ENCODE measurements at regions not wholly inside any gene's neighbourhood (a gene's known extent, or its start where the extent isn't known, plus 50 kb on each side); places are given as distances from the start of the nearest gene placed in this dataset.

- H3K27me3 Mint-ChIP-seq (ENCODE audit: insufficient read depth, low read depth, poor library complexity) = no peaks in the 10 kb centered on the region
These were observed 70.9 kb downstream of the SPRY4 start for GRCh38 chr5:142253938-142254337.

More at GRCh38 chr5:142253938-142254337, 70.9 kb downstream of the SPRY4 start:
- Histone ChIP-seq H2AFZ (peak overlapping the region; percentile 83), H3K36me3 (ENCODE audit: insufficient read depth) (no peaks in the 10 kb centered on the region), H3K79me2 (replicated peaks; ENCODE audit: insufficient read depth) (no peaks in the 10 kb centered on the region), H3K27me3 (ENCODE audit: insufficient read depth) (no peaks in the 10 kb centered on the region), H3F3A (replicated peaks; ENCODE audit: low read depth) (no peaks in the 10 kb centered on the region), H3K4me3 (no peak overlapping the region), H3K4me2 (no peak overlapping the region), H3K9me2 (ENCODE audit: insufficient read depth) (no peaks in the 10 kb centered on the region), H4K20me1 (replicated peaks; ENCODE audit: insufficient read depth) (no peaks in the 10 kb centered on the region), H3K27ac (ENCODE audit: low read depth) (no peak overlapping the region), H3K4me1 (ENCODE audit: insufficient read depth) (0 out of 2 replicates have a peak, but pooled peaks cover 4% of the 10 kb centered on the region)
- H3K4me3 Mint-ChIP-seq = no peak overlapping the region
- TF ChIP-seq CTCF (conservative IDR thresholded peaks at IDR 0.05; ENCODE audit: low read depth in 2 of 2) (no peak), ZNF462 (CRISPR knock-in tag; IDR thresholded peaks at IDR 0.05) (no peak), ZNF114 (CRISPR knock-in tag; IDR thresholded peaks at IDR 0.05) (no peak), REST (IDR thresholded peaks at IDR 0.05; ENCODE audit: unreplicated experiment) (no peak)
- peaks cover 4% of the 10 kb centered on the region; the same call in 1 of the 3 replicates for H3K9me3 Mint-ChIP-seq
- ATAC-seq = no peak; the same call in 2 of the 3 replicates
- no peak overlapping the region for H3K27ac Mint-ChIP-seq
- no peak for DNase-seq (ENCODE audit: low spot score)
- peaks cover 8% of the 10 kb centered on the region for H3K4me1 Mint-ChIP-seq
- peaks cover 11% of the 10 kb centered on the region for H3K36me3 Mint-ChIP-seq (ENCODE audit: low read depth)

Measured in GM23338 (cell line).